ENCODE measurements at regions not wholly inside any gene's neighbourhood (a gene's known extent, or its start where the extent isn't known, plus 50 kb on each side); places are given as distances from the start of the nearest gene placed in this dataset.

DNA sequence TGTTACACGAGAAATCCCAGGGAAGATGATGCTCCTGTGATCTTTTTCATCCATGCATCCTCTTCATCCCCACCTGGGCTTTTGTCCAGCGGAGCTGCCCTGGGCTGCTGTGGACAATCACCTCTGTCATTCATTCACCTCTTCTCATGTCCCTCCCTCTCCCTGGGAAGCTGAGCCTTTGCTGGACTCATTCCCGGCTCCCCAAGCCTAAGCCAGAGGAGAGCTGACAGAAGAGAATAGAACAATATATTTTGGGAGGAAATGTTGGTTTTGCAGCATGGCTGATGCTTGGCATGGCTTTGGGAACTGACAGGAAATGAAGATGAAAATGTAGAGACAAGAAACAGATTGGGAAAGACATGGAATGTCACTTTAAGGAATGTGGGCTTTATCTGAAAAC is 177.4 kb downstream of the DICER1 start:
- no peak for TF ChIP-seq ARNTL (CRISPR knock-in tag; IDR thresholded peaks at IDR 0.05; ENCODE audit: borderline replicate concordance, low read depth)
- no peak for TF ChIP-seq ZFP3 (CRISPR knock-in tag; IDR thresholded peaks at IDR 0.05)
- TF ChIP-seq, protein P1, sequence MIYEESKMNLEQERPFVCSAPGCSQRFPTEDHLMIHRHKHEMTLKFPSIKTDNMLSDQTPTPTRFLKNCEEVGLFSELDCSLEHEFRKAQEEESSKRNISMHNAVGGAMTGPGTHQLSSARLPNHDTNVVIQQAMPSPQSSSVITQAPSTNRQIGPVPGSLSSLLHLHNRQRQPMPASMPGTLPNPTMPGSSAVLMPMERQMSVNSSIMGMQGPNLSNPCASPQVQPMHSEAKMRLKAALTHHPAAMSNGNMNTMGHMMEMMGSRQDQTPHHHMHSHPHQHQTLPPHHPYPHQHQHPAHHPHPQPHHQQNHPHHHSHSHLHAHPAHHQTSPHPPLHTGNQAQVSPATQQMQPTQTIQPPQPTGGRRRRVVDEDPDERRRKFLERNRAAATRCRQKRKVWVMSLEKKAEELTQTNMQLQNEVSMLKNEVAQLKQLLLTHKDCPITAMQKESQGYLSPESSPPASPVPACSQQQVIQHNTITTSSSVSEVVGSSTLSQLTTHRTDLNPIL (CRISPR knock-in tag; IDR thresholded peaks at IDR 0.05; ENCODE audit: low read depth) = no peak
- TF ChIP-seq CSDC2 (CRISPR knock-in tag; IDR thresholded peaks at IDR 0.05) = no peak
- TF ChIP-seq ZC3H10 (CRISPR knock-in tag; IDR thresholded peaks at IDR 0.05) = no peak
- TF ChIP-seq RARB (CRISPR knock-in tag; IDR thresholded peaks at IDR 0.05) = no peak
- no peak for TF ChIP-seq TCF4 (CRISPR knock-in tag; IDR thresholded peaks at IDR 0.05; ENCODE audit: borderline replicate concordance)
- TF ChIP-seq ZFP30 (CRISPR knock-in tag; IDR thresholded peaks at IDR 0.05) = no peak
- TF ChIP-seq, protein P2, sequence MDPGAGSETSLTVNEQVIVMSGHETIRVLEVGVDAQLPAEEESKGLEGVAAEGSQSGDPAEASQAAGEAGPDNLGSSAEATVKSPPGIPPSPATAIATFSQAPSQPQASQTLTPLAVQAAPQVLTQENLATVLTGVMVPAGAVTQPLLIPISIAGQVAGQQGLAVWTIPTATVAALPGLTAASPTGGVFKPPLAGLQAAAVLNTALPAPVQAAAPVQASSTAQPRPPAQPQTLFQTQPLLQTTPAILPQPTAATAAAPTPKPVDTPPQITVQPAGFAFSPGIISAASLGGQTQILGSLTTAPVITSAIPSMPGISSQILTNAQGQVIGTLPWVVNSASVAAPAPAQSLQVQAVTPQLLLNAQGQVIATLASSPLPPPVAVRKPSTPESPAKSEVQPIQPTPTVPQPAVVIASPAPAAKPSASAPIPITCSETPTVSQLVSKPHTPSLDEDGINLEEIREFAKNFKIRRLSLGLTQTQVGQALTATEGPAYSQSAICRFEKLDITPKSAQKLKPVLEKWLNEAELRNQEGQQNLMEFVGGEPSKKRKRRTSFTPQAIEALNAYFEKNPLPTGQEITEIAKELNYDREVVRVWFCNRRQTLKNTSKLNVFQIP (CRISPR knock-in tag; IDR thresholded peaks at IDR 0.05; ENCODE audit: borderline replicate concordance, low read depth) = no peak
- TF ChIP-seq ZNF565 (CRISPR knock-in tag; conservative IDR thresholded peaks at IDR 0.05; ENCODE audit: low read depth) = no peak
- no peak for TF ChIP-seq BACH2 (CRISPR knock-in tag; IDR thresholded peaks at IDR 0.05; ENCODE audit: borderline replicate concordance)
- ATAC-seq = no peak

DNA sequence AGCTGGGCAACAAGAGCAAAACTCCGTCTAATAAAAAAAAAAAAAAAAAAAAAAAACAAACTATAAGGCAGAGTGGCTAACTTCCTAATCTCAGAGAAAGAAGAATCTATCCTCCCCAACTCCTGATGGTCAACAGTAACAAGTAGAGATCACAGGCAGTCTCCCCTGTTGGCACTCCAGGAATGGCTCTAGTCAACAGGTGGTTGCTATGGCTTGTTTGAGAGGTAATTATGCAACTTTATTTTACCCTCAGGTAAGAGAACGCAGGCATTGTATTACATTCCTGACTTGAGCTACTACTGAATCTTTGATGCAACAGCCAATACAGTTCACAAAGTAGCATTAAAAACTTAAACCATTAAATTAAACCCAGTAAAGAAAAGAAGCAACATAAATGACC is 180.3 kb downstream of the DICER1 start:
- no peak for TF ChIP-seq ESRRG (CRISPR knock-in tag; IDR thresholded peaks at IDR 0.05)
- TF ChIP-seq ZFP30 (CRISPR knock-in tag; IDR thresholded peaks at IDR 0.05) = no peak
- TF ChIP-seq TOX (CRISPR knock-in tag; IDR thresholded peaks at IDR 0.05; ENCODE audit: borderline replicate concordance) = no peak
- TF ChIP-seq, protein P2 (CRISPR knock-in tag; IDR thresholded peaks at IDR 0.05; ENCODE audit: borderline replicate concordance, low read depth) = no peak
- TF ChIP-seq GLIS3 (CRISPR knock-in tag; IDR thresholded peaks at IDR 0.05) = no peak
- no peak for TF ChIP-seq ZNF565 (CRISPR knock-in tag; conservative IDR thresholded peaks at IDR 0.05; ENCODE audit: low read depth)
- no peak for TF ChIP-seq PPARA (CRISPR knock-in tag; IDR thresholded peaks at IDR 0.05; ENCODE audit: borderline replicate concordance)
- TF ChIP-seq, protein P1 (CRISPR knock-in tag; IDR thresholded peaks at IDR 0.05; ENCODE audit: low read depth) = no peak
- TF ChIP-seq, protein P3, sequence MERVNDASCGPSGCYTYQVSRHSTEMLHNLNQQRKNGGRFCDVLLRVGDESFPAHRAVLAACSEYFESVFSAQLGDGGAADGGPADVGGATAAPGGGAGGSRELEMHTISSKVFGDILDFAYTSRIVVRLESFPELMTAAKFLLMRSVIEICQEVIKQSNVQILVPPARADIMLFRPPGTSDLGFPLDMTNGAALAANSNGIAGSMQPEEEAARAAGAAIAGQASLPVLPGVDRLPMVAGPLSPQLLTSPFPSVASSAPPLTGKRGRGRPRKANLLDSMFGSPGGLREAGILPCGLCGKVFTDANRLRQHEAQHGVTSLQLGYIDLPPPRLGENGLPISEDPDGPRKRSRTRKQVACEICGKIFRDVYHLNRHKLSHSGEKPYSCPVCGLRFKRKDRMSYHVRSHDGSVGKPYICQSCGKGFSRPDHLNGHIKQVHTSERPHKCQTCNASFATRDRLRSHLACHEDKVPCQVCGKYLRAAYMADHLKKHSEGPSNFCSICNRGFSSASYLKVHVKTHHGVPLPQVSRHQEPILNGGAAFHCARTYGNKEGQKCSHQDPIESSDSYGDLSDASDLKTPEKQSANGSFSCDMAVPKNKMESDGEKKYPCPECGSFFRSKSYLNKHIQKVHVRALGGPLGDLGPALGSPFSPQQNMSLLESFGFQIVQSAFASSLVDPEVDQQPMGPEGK (CRISPR knock-in tag; IDR thresholded peaks at IDR 0.05; ENCODE audit: borderline replicate concordance) = no peak
- TF ChIP-seq, protein P4, sequence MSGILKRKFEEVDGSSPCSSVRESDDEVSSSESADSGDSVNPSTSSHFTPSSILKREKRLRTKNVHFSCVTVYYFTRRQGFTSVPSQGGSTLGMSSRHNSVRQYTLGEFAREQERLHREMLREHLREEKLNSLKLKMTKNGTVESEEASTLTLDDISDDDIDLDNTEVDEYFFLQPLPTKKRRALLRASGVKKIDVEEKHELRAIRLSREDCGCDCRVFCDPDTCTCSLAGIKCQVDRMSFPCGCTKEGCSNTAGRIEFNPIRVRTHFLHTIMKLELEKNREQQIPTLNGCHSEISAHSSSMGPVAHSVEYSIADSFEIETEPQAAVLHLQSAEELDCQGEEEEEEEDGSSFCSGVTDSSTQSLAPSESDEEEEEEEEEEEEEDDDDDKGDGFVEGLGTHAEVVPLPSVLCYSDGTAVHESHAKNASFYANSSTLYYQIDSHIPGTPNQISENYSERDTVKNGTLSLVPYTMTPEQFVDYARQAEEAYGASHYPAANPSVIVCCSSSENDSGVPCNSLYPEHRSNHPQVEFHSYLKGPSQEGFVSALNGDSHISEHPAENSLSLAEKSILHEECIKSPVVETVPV (CRISPR knock-in tag; IDR thresholded peaks at IDR 0.05) = no peak
- TF ChIP-seq CSDC2 (CRISPR knock-in tag; IDR thresholded peaks at IDR 0.05) = no peak
- no peak for TF ChIP-seq ISL1 (CRISPR knock-in tag; IDR thresholded peaks at IDR 0.05)
- TF ChIP-seq RARB (CRISPR knock-in tag; IDR thresholded peaks at IDR 0.05) = no peak
- no peak for TF ChIP-seq ZNF70 (CRISPR knock-in tag; IDR thresholded peaks at IDR 0.05)
- ATAC-seq = no peak

DNA sequence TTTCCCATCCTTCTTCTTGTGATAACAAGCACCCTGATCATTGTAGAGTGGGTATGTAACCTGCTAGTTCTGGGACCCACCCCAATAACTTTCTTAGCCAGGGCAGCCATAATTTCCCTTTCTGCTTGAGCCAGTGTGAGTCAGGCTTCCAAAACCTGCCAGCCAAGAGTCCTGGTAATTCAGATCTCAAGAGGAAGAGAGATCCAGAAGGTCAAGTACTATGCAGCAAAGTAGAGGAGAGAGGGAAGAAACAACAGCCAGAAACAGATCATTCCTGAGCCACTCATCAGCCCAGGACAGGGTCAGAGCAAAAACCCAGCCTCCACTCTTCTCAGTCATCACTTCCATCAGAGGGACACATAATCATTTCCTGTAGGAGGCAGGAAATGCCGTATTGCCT is 182.0 kb downstream of the DICER1 start:
- no peak for ATAC-seq
- TF ChIP-seq ZFP3 (CRISPR knock-in tag; IDR thresholded peaks at IDR 0.05) (no peak), TCF4 (CRISPR knock-in tag; IDR thresholded peaks at IDR 0.05; ENCODE audit: borderline replicate concordance) (no peak), PPARA (CRISPR knock-in tag; IDR thresholded peaks at IDR 0.05; ENCODE audit: borderline replicate concordance) (no peak), RARB (CRISPR knock-in tag; IDR thresholded peaks at IDR 0.05) (no peak), ESRRG (CRISPR knock-in tag; IDR thresholded peaks at IDR 0.05) (no peak)
- TF ChIP-seq, protein P4 (CRISPR knock-in tag; IDR thresholded peaks at IDR 0.05) = no peak
- TF ChIP-seq, protein P3 (CRISPR knock-in tag; IDR thresholded peaks at IDR 0.05; ENCODE audit: borderline replicate concordance) = no peak
- TF ChIP-seq, protein P5, sequence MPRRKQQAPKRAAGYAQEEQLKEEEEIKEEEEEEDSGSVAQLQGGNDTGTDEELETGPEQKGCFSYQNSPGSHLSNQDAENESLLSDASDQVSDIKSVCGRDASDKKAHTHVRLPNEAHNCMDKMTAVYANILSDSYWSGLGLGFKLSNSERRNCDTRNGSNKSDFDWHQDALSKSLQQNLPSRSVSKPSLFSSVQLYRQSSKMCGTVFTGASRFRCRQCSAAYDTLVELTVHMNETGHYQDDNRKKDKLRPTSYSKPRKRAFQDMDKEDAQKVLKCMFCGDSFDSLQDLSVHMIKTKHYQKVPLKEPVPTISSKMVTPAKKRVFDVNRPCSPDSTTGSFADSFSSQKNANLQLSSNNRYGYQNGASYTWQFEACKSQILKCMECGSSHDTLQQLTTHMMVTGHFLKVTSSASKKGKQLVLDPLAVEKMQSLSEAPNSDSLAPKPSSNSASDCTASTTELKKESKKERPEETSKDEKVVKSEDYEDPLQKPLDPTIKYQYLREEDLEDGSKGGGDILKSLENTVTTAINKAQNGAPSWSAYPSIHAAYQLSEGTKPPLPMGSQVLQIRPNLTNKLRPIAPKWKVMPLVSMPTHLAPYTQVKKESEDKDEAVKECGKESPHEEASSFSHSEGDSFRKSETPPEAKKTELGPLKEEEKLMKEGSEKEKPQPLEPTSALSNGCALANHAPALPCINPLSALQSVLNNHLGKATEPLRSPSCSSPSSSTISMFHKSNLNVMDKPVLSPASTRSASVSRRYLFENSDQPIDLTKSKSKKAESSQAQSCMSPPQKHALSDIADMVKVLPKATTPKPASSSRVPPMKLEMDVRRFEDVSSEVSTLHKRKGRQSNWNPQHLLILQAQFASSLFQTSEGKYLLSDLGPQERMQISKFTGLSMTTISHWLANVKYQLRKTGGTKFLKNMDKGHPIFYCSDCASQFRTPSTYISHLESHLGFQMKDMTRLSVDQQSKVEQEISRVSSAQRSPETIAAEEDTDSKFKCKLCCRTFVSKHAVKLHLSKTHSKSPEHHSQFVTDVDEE (CRISPR knock-in tag; IDR thresholded peaks at IDR 0.05) = no peak
